Mesenchymal stem cell (in vitro differentiated cells and primary cell): ENCODE measurements at regions not wholly inside any gene's neighbourhood (a gene's known extent, or its start where the extent isn't known, plus 50 kb on each side); places are given as distances from the start of the nearest gene placed in this dataset.

Source experiments
- DNase-seq: peaks from one replicate; pipeline ENCODE4 v3.0.0-alpha.2; 2013
- H2AFZ ChIP-seq: one replicate; pipeline ENCODE4 v1.6.1; 2013; ENCODE audit warnings: low read depth, mild to moderate bottlenecking, control low read depth, inconsistent platforms, low read length, moderate library complexity
- H2AK5ac ChIP-seq: 2 replicates; pipeline ENCODE4 v1.6.1; 2013; ENCODE audit warnings: low read length, moderate library complexity, mild to moderate bottlenecking, inconsistent platforms; ENCODE audit not compliant: severe bottlenecking
- H2BK120ac ChIP-seq: one replicate; pipeline ENCODE4 v1.6.1; 2013; ENCODE audit warnings: low read depth, mild to moderate bottlenecking, inconsistent platforms, low read length, moderate library complexity
- H2BK12ac ChIP-seq, 2 experiments: one replicate each; pipeline ENCODE4 v1.6.1; 2013; ENCODE audit warnings: inconsistent platforms in 2 of 2, low read length in 2 of 2, mild to moderate bottlenecking in 2 of 2, moderate library complexity in 2 of 2, control low read depth in 1 of 2
- H2BK15ac ChIP-seq: one replicate; pipeline ENCODE4 v1.6.1; 2013; ENCODE audit warnings: mild to moderate bottlenecking, low read depth, inconsistent platforms; ENCODE audit not compliant: poor library complexity, severe bottlenecking
- H2BK5ac ChIP-seq: 2 replicates; pipeline ENCODE4 v1.6.1; 2013; ENCODE audit warnings: low read depth, mild to moderate bottlenecking, low read length, control low read depth, inconsistent platforms; ENCODE audit not compliant: poor library complexity, severe bottlenecking
- H3K14ac ChIP-seq, 2 experiments: one replicate each; pipeline ENCODE4 v1.6.1; 2013; ENCODE audit warnings: inconsistent platforms in 2 of 2, low read length in 2 of 2, control low read depth in 1 of 2, mild to moderate bottlenecking in 1 of 2, moderate library complexity in 1 of 2
- H3K18ac ChIP-seq, 2 experiments: one replicate each; pipeline ENCODE4 v1.6.1; 2013; ENCODE audit warnings: inconsistent platforms in 2 of 2, low read length in 2 of 2, control low read depth in 1 of 2, low read depth in 1 of 2, mild to moderate bottlenecking in 1 of 2
- H3K23ac ChIP-seq, 2 experiments: one replicate each; pipeline ENCODE4 v1.6.1; 2013; ENCODE audit warnings: inconsistent platforms in 2 of 2, low read length in 2 of 2, mild to moderate bottlenecking in 2 of 2, moderate library complexity in 2 of 2, control low read depth in 1 of 2
- H3K27ac ChIP-seq: 2 replicates; pipeline ENCODE4 v1.5.1; 2013; ENCODE audit warnings: mild to moderate bottlenecking, moderate library complexity, low read length, control low read depth, inconsistent platforms; ENCODE audit not compliant: poor library complexity, severe bottlenecking
- H3K27me3 ChIP-seq, 2 experiments: 2 replicates each; pipeline versions ENCODE4 v1.6.1 to v1.7.0; 2013; ENCODE audit warnings: low read length in 2 of 2, mild to moderate bottlenecking in 2 of 2, moderate library complexity in 2 of 2, control low read depth in 1 of 2, inconsistent platforms in 1 of 2; ENCODE audit not compliant: control insufficient read depth in 1 of 2, insufficient read depth in 1 of 2
- H3K36me3 ChIP-seq, 2 experiments: 2 replicates each; pipeline versions ENCODE4 v1.6.1 to v1.7.0; 2013; ENCODE audit warnings: low read length in 2 of 2, control low read depth in 1 of 2, inconsistent platforms in 1 of 2, low read depth in 1 of 2, mild to moderate bottlenecking in 1 of 2; ENCODE audit not compliant: insufficient read depth in 2 of 2, control insufficient read depth in 1 of 2
- H3K4ac ChIP-seq, 2 experiments: one replicate each; pipeline ENCODE4 v1.6.1; 2013; ENCODE audit warnings: inconsistent platforms in 2 of 2, low read length in 2 of 2, mild to moderate bottlenecking in 2 of 2, moderate library complexity in 2 of 2, control low read depth in 1 of 2, low read depth in 1 of 2
- H3K4me1 ChIP-seq: 2 replicates; pipeline ENCODE4 v1.6.1; 2013; ENCODE audit warnings: low read depth, low read length, control low read depth; ENCODE audit not compliant: control insufficient read depth, insufficient read depth
- H3K4me2 ChIP-seq: 2 replicates; pipeline ENCODE4 v1.6.1; 2013; ENCODE audit warnings: low read length, mild to moderate bottlenecking, inconsistent platforms; ENCODE audit not compliant: poor library complexity, severe bottlenecking
- H3K4me3 ChIP-seq, 2 experiments: 2 replicates each; pipeline versions ENCODE4 v1.5.1 to v1.7.0; 2013; ENCODE audit warnings: low read length in 2 of 2, mild to moderate bottlenecking in 2 of 2, control low read depth in 1 of 2, low read depth in 1 of 2; ENCODE audit not compliant: insufficient read depth in 1 of 2
- H3K79me1 ChIP-seq: replicated peaks from 2 replicates; pipeline ENCODE4 v1.6.1; 2013; ENCODE audit warnings: mild to moderate bottlenecking, control low read depth, low read length, inconsistent platforms; ENCODE audit not compliant: poor library complexity, severe bottlenecking
- H3K9ac ChIP-seq: 2 replicates; pipeline ENCODE4 v1.7.0; 2013; ENCODE audit warnings: mild to moderate bottlenecking, low read length, moderate library complexity
- H3K9me3 ChIP-seq: 2 replicates; pipeline ENCODE4 v1.7.0; 2013; ENCODE audit warnings: mild to moderate bottlenecking, low read length; ENCODE audit not compliant: control insufficient read depth
- H4K8ac ChIP-seq: one replicate; pipeline ENCODE4 v1.6.1; 2013; ENCODE audit warnings: inconsistent platforms, mild to moderate bottlenecking, low read length, moderate library complexity
- H4K91ac ChIP-seq: one replicate; pipeline ENCODE4 v1.6.1; 2013; ENCODE audit warnings: mild to moderate bottlenecking, low read length, inconsistent platforms
- WGBS: methylation state at CpG from one replicate; pipeline ENCODE4 v1.1.7; 2013; ENCODE audit warnings: mixed read lengths; 5-methylcytosine and 5-hydroxymethylcytosine counted together

- no peak overlapping the region for H3K4ac ChIP-seq
- H2BK15ac ChIP-seq, result no peak overlapping the region
- no peak overlapping the region for H2AK5ac ChIP-seq
- H2AFZ ChIP-seq, result no peak overlapping the region
- H3K4me3 ChIP-seq, result no peak overlapping the region
- H2BK12ac ChIP-seq, result no peak overlapping the region
- DNase-seq, result no peak
- no peaks in the 10 kb centered on the region for H3K79me1 ChIP-seq
- no peak overlapping the region for H2BK5ac ChIP-seq
- H4K8ac ChIP-seq, result no peak overlapping the region
- H3K4me2 ChIP-seq, result no peak overlapping the region
- H3K36me3 ChIP-seq, result no peaks in the 10 kb centered on the region
- no peak overlapping the region for H3K23ac ChIP-seq
- H3K9ac ChIP-seq, result no peak overlapping the region
- H3K27ac ChIP-seq, result no peak overlapping the region
- H3K14ac ChIP-seq, result no peak overlapping the region
- no peaks in the 10 kb centered on the region for H3K27me3 ChIP-seq
- no peak overlapping the region for H3K18ac ChIP-seq
- no peaks in the 10 kb centered on the region for H3K9me3 ChIP-seq
- no peak overlapping the region for H2BK120ac ChIP-seq
- no peak overlapping the region for H4K91ac ChIP-seq
- WGBS, result 33% methylated on average over 1 of the region's 1 CpG
- no peaks in the 10 kb centered on the region for H3K4me1 ChIP-seq
Observed at GRCh38 chr12:32987512-32987911, 90.9 kb upstream of the PKP2 start.

GRCh38 chr12:32983968-32984367, 87.4 kb upstream of the PKP2 start:
- Histone ChIP-seq H2AK5ac (no peak overlapping the region), H3K79me1 (no peaks in the 10 kb centered on the region), H4K8ac (no peak overlapping the region), H3K36me3 (no peaks in the 10 kb centered on the region), H2BK120ac (no peak overlapping the region), H3K27ac (no peak overlapping the region), H2BK12ac (no peak overlapping the region), H3K4me2 (no peak overlapping the region), H3K14ac (no peak overlapping the region), H2BK15ac (no peak overlapping the region), H3K23ac (no peak overlapping the region), H3K4me1 (no peaks in the 10 kb centered on the region), H4K91ac (no peak overlapping the region), H3K27me3 (no peaks in the 10 kb centered on the region), H3K18ac (no peak overlapping the region), H3K9ac (no peak overlapping the region), H2BK5ac (no peak overlapping the region), H3K4ac (no peak overlapping the region), H3K9me3 (no peaks in the 10 kb centered on the region), H3K4me3 (no peak overlapping the region), H2AFZ (no peak overlapping the region)
- 68% methylated on average over 4 of the region's 4 CpGs for WGBS
- DNase-seq, result no peak

GRCh38 chr12:32983332-32983731, 86.8 kb upstream of the PKP2 start:
- Histone ChIP-seq H4K91ac (no peak overlapping the region), H3K4me2 (no peak overlapping the region), H3K27me3 (no peaks in the 10 kb centered on the region), H2AK5ac (no peak overlapping the region), H3K14ac (no peak overlapping the region), H3K4me1 (no peaks in the 10 kb centered on the region), H3K9me3 (no peaks in the 10 kb centered on the region), H2BK15ac (no peak overlapping the region), H3K27ac (no peak overlapping the region), H2BK12ac (no peak overlapping the region), H3K79me1 (no peaks in the 10 kb centered on the region), H4K8ac (no peak overlapping the region), H2BK120ac (no peak overlapping the region), H3K23ac (no peak overlapping the region), H3K4ac (no peak overlapping the region), H3K36me3 (no peaks in the 10 kb centered on the region), H3K4me3 (no peak overlapping the region), H2AFZ (no peak overlapping the region), H3K18ac (no peak overlapping the region), H2BK5ac (no peak overlapping the region), H3K9ac (no peak overlapping the region)
- WGBS, result 8% methylated on average over 10 of the region's 10 CpGs
- no peak for DNase-seq

GRCh38 chr12:32981139-32981538, 84.6 kb upstream of the PKP2 start:
- no peaks in the 10 kb centered on the region for H3K79me1 ChIP-seq
- no peak overlapping the region for H3K18ac ChIP-seq
- H2AFZ ChIP-seq, result no peak overlapping the region
- H3K4me3 ChIP-seq, result no peak overlapping the region
- H2BK5ac ChIP-seq, result no peak overlapping the region
- H3K9me3 ChIP-seq, result no peaks in the 10 kb centered on the region
- H2BK15ac ChIP-seq, result no peak overlapping the region
- no peak overlapping the region for H3K4me2 ChIP-seq
- no peaks in the 10 kb centered on the region for H3K36me3 ChIP-seq
- no peak overlapping the region for H2BK120ac ChIP-seq
- H3K27me3 ChIP-seq, result no peaks in the 10 kb centered on the region
- WGBS, result no CpG with 5 or more reads among the region's 4 CpGs
- no peaks in the 10 kb centered on the region for H3K4me1 ChIP-seq
- DNase-seq, result no peak
- H2BK12ac ChIP-seq, result no peak overlapping the region
- no peak overlapping the region for H2AK5ac ChIP-seq
- no peak overlapping the region for H3K9ac ChIP-seq
- no peak overlapping the region for H4K91ac ChIP-seq
- no peak overlapping the region for H3K4ac ChIP-seq
- no peak overlapping the region for H3K23ac ChIP-seq
- no peak overlapping the region for H3K14ac ChIP-seq
- H3K27ac ChIP-seq, result no peak overlapping the region
- H4K8ac ChIP-seq, result no peak overlapping the region
